ENCODE measurements at regions not wholly inside any gene's neighbourhood (a gene's known extent, or its start where the extent isn't known, plus 50 kb on each side); places are given as distances from the start of the nearest gene placed in this dataset.
"Not testable (repeated sequence)": the region's sequence is repeated elsewhere in the genome, so short reads cannot be mapped to it uniquely, and the experiment has no call there.

DNA sequence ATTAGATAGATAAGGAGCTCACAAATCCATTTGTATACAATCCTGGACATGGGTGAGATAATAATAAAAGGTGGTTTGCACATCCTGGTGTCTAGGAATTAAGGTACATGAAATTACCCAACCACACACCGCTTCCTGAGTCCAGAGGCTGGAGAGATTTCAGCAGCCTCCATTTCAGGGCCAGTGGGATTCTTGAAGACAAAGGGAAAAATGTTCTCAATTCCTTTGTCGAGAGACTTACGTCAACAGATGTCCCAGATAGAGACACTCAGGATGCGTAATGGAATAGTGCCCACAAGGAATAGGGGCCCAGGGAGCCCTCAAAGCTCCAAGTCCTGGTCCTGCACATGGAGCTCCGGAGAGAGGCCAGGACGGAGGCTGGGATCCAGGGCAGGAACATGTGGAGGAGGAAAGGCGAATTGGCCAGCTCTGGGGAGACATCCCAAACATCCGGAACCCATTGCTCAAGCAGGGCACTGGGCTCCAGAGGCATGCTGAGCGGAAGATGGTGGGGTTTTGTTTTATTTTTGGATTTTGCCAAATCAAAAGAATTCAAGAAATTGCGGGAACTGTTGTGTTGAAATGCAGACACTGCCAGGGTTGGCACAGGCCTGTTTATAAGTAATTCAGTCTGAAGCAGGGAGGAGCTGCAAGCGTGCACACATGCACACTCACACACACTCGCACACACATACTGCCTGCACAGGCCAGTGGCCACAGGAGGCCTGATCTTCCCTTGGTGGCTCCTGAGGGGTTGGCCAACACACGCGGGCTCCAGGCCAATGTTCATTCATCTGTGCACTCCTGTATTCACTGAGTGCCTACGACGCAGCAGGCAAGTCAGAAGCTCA, 97.2 kb downstream of the NOG start:
- no peak for DNase-seq (ENCODE audit: low read depth)

DNA sequence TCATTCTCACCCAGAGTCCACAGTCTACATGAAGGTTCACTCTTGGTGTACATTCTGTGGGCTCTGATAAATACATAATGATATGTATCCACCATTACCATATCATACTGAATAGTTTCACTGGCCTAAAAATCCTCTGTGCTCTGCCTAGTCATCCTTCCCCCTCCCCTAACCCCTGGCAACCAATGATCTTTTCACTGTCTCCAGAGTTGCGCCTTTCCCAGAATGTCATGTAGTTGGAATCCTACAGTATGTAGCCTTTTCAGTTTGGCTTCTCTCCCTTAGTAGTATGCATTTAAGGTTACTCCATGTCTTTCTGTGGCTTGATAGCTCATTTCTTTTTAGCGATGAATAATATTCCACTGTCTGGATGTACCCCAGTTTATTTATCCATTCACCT, 101.3 kb downstream of the NOG start:
- DNase-seq (ENCODE audit: low read depth), result no peak

DNA sequence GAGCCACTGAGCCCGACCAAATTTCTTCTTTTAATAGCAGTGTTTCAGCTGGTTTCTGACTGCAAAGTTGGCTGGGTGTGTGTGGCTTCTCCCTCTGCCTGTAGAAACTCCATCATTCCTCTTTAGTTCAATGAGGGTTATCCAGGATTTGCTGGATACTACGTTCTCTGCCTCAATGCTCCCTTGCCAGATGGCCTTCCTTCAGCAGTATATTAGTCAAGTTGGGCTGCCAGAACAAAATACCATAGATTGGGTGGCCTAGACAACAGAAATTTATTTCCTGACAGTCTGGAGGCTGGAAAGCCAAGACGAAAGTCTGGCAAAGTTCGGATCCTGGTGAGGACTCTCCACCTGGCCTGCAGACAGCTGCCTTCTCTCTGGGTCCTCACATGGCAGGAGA, 103.7 kb downstream of the NOG start:
- DNase-seq (ENCODE audit: low read depth), result no peak

DNA sequence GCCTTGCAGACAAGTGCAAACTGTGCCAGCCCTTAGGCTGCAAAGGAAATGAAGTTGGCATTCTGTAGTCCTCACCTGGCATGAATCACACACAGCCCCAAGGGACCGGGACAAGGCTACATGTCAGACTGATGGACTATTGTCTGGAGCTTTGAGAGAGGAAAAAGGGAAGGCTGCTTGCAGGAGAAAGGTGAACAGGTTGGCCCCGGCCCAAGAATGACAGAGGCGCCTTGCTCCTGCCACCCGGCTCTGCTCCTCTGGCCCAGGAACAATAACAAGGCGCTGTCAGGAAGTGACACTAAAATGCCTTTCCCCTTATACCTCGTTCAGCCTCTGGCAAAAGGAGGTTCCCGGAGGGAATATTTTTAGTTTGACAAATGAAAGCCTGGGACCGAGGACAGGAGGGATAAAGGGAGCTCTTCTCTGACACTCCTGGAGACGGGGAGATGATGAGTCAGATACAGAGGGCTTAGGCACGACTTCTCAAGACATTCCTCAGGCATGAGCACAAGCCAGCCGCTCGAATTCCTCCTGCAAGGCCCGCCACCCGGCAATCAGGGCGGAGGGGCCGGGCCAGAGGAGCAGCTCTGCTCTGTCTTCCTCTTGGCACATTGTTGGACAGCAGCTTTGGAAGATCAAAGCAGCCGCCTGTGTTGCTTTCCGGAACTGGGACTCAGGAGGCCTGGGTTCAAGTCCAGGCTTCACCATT, 105.8 kb downstream of the NOG start:
- DNase-seq (ENCODE audit: low read depth), result no peak

DNA sequence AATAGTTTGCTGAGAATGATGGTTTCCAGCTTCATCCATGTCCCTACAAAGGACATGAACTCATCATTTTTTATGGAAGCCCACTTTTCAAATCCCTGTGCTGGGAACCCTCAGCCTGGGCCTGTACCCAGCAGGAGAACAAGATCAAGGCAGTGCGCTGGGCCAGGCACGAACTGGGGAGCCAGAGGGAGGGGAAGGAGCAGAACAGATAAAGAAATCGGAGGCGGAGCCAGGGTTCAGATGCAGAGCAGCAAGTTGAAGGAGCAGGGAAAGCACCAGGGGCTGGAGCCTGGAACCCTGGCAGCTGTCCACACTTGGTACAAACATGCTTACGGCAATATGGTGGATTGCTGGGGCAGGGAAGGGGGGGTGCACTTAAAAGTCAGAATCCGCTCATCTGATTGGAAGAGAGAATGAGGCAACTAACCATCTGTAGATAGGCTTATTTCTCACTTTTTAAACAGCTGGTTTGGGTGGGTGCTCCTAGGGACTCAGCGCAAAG, 107.5 kb downstream of the NOG start:
- DNase-seq (ENCODE audit: low read depth), result no peak

DNA sequence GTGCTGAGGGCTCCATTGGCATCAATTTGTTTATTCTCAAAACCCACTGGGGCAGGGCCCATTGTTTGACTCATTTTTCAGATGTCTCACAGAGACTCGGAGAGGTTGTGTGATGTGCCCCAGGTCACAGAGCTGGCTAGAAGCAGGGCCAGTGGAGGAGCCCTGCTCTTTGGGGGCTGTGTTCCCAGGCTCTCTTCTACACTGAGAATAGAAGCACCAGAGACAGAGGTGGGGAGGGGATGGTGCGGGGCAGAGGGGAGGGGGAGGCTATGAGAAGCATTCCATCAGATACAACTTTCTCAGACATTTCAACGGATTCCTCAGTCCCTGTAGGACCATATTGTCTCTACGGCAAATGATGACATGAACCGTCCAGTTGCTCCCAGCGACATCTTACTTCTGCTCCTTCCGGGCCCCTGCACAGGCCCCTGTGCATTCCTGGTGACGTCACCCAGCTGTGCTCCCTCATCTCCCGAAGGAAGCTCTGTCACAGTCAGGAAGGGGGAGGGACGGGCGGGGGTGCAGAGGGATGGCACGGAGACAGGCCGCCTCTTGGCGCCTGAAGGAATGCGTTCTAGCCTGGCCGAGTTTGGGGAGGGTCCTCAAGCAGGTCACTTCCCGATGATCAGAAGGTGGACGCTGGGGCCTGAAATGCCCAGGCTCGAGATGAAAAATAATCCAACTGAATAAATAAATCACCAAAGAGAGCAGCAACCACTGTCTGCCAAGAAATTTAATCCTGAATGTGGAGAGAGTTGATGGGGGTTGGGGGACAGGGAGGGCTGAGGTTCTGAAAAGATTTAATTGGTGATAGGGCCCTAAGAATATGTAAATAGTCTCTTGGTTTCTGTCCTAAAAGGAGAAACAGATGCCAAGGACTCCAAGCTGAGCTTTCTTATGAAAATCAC, 114.1 kb downstream of the NOG start:
- DNase-seq (ENCODE audit: low read depth), result no peak

DNA sequence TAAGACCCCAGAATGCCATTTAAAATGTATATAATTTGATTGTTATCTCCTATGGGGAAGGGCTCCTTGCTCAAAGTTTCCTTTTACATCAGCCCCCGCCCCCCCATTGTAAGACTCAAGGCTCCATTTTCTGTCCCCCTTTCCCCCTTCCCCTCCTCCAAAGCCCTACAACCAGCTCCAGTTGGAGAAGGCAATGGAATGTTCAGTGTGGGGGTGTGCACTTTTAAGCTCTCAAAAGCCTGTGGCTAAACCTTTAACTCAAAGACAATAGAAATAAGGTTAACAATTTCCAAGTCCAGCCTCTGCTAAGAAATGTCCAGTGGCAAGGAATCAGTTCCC, 114.7 kb downstream of the NOG start:
- DNase-seq (ENCODE audit: low read depth), result no peak

DNA sequence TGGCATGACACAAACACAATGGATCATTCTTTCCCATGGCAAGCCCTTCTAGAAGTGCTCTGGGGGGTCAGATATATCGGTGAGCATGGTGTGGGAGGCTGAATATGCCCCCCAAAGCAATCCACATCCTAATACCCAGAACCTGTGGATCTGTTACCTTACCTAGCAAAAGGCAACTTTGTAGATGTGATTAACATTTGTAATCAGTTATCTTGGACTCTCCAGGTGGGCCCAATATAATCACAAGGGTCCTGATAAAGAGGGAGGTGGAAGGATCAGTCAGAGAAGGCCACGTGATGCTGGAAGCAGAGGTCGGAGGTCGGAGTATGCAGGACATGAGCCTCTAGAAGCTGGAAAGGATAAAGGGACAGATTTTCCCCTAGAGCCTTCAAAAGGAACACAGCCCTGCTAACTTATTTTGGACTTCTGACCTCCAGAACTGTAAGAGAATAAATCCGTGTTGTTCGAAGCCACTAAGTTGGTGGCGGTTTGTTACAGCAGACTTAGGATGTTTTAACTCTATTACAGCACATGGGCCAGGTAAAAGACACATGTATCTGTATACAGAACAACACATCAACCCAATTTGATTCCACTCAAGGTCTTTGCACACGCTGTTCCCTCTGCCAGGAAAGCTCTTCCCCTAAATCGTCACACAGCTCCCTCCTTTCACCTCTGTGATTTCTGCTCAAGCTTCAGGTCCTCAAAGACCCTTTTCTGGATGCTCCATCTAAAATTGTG, 115.3 kb downstream of the NOG start:
- no peak for DNase-seq (ENCODE audit: low read depth)

DNA sequence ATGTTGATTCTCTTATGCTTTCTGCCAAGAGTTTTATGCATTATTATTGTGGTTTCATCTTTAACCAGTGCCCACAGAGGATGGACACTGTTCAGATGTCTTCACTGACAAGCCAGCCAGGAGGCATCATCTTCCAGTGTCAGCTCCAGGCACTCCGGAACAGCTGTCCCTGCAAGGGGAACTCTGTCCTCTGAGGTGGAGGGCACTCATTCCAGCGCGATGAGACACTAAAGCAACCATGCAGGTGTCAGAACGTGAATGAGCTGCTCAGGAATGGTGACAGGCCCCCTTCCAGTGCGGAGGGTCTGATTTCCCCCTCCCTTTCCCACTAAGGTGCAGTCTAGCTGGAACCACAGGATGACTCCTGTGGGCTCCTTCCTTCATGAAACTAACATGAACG, 117.5 kb downstream of the NOG start:
- no peak for DNase-seq (ENCODE audit: low read depth)

DNA sequence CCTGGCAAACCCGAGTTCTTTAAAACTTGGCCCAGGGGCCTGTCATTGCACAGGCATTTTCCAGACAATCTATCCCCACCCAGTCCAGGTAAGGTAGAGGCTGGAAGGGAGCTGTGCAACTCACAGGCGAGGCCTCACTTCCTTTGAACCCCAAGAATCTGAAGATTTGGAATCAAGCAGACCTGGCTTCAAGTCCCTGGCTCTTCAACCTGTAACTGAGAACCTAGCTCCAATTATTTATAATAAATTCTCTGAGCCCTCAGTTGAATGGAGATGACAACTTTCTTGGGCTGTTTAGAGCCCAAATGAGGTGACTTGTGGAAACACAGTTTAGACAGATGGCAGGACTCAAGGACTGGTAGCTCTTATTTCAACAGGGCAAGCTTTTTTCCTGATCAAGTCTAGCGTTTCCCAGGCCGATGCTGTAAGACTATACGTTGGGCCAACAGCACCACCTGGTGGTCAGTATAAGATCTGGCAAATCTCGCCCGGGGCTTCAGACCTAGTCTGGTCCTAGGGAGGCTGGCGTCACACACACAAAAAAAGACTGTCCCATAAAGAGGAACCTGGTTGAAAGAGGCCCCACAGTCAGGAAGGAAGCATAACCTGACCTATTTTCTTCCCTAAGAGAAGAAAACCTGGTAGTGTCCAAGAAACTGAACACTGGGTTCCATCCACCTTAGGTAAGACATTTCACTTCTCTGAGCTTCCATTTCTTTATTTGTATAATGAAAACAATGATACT, 117.9 kb downstream of the C17orf67 start:
- peak; percentile 54 for DNase-seq (ENCODE audit: low read depth)

DNA sequence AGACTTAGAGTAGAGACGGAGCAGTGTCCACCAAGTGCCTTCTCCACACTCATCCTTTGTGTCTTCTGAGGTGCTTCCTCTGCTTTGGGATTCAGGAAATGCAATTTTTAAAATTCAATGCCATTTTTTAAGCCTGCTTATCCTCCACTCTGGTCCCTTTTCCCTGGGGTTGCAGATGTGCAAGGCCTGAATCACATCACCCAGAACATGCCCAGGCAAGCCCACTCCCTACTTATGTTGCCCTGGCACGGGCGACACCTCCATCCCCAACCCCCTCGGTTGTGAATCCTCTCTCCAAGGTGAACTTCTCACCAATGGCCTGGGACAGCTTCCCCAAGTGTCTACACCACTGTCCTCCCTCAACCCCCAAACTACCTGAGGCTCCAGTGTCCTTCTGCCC, 116.2 kb downstream of the C17orf67 start:
- no peak for DNase-seq (ENCODE audit: low read depth)

DNA sequence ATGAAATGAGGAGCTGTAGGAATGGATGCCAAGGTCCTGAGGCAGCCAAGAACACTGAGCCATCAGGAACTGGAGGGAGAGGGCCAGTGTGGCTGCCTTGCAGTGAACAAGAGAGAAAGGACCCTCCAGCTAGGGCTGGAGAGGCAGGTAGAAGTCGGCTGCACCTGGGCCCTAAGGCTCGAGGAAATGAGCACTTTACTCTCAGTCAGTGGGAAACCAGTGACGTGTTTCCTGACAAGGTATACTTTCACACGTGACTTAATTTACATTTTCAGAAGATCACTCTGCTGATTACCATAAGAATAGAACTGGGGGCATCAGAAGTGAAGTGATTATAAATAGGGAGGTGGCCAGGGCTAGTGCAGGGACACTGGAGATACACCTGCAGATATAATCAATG, 115.2 kb downstream of the C17orf67 start:
- no peak for DNase-seq (ENCODE audit: low read depth)

DNA sequence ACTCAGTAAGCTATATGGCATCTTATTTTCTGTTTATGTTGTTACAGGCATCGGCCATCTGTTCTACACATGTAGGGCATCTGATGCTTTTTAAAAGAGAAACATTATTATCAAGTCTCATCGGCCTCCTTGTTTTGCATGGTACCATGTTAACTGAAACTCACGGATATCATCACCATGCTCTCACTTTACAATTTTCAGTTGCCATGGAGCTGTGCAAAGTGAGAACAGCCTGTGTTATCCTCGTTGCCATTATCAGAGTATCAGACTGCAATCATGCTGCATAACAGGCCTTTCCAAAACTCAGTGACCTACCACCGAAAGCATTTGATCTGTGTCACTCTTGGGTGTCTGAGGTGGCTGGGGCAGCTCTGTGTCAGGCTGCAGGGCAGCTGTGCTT, 110.3 kb downstream of the C17orf67 start:
- DNase-seq (ENCODE audit: low read depth), result no peak

DNA sequence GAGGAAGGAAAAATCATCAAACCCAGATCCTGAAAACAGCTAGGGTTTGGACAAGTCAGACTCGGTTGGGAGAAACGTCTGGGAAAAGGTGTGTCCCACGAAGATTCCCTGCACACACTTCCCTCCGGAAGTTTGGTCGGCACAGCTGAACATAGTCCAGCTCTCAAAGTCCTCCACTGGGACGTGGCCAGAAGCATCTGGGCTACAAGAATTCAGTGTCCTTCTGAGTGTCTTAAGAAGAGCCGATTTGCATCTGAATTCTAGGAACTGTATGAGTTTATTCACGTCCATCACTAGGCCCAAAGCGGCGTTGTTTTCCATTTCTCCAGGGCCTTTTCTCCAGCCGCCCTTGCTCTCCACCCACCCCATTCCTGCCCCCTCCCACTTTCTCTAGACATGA, 109.1 kb downstream of the C17orf67 start:
- no peak for DNase-seq (ENCODE audit: low read depth)

DNA sequence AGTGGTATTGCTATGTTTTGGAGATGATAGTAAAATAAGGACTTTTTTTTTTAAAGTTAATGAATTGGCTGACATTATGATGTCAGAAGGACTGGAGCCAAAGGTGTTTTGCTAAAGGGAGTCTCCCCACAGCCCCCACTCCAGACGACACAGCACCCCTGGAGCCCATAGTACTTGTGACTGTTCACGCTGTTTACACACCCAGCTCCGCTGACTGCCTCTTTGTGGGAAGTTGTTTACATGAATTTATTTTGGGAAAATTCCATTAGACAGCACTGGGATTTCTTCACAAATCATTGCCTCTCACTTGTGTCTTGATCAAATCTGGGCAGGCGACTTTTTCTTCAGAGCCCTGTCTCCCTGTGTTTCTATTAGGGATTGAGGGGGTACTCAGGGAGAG, 108.6 kb downstream of the C17orf67 start:
- no peak for DNase-seq (ENCODE audit: low read depth)

DNA sequence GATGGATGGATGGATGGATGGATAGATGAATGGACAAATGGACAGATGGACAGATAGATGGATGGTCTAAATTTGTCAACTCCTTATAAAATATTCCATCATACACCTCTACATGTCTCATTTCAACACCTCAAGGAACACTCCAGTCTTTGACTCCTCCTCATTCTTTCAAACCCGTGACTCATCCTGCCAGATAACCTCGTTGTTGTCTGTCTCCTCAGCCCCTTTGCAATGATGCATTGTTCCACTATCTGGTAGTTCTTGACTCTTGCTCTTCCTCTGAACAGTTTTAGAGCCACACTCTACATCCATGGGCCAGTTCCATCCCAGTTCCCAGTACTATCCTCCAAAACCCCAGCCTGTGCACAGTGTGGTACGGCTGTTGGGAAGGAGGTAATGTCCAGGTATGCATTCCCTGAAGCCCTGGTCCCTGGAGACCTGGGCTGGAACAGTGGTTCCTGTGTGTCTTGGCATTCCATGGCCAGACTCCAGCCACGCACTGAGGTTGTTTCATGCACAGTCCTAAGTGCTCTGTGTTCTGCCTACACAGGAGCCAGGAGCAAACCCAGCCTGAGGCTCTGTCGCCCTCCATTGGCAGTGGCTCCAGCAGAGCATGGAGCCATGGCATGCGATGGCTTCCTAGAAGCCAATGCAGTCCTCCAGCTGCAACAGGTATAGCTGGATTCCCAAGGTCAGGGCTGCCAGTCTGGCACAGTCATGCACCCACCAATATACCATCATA, 105.7 kb downstream of the C17orf67 start:
- DNase-seq (ENCODE audit: low read depth), result no peak

DNA sequence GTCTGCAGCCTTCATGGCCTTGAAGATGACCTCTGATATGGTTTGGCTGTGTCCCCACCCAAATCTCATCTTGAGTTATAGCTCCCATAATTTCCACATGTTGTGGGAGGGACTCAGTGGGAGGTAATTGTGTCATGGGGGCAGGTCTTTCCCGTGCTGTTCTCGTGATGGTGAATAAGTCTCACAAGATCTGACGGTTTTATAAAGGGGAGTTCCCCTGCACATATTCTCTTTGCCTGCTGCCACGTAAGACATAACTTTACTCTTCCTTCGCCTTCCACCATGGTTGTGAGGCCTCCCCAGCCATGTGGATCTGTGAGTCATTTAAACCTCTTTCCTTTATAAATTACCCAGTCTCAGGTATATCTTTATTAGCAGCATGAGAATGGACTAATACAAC, 102.6 kb downstream of the C17orf67 start:
- not testable (repeated sequence) for DNase-seq (ENCODE audit: low read depth)

DNA sequence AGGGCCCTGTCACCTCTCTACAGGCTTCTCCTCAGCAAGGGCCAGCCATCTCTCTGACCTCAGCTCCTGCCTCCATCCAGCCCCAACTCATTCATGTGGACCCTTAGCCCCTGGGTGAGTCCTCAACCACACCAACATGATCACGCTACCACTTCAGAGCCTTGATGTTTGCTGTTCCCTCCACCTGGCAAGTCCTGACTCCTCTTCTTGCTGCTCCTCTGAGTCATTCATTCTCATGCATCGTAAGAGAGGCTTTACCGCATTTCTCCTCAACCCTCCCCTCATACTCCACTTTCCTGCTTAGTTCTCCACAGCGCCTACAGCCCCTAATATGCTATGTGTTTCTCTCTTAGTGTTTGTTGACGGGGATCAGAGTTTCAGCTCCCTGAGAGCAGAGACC, 99.9 kb downstream of the C17orf67 start:
- DNase-seq (ENCODE audit: low read depth), result no peak

DNA sequence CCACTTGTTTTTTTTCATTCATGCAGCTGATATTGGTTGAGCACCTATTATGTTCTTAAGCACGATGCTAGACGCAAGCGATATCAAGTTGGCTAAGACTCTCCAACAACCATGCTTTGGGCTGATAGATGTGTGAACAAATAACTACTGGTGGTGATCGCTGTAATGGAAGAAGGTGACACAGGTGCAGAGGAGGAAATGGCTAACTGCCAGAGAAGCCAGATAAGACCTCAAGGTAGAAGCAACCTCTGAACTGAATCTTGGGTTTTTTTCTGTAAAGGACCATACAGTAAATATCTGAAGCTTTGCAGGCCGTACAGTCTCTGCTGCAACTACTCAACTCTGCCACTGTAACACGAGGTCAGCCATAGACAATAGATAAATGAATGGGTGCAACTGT, 97.9 kb downstream of the C17orf67 start:
- DNase-seq (ENCODE audit: low read depth), result no peak

DNA sequence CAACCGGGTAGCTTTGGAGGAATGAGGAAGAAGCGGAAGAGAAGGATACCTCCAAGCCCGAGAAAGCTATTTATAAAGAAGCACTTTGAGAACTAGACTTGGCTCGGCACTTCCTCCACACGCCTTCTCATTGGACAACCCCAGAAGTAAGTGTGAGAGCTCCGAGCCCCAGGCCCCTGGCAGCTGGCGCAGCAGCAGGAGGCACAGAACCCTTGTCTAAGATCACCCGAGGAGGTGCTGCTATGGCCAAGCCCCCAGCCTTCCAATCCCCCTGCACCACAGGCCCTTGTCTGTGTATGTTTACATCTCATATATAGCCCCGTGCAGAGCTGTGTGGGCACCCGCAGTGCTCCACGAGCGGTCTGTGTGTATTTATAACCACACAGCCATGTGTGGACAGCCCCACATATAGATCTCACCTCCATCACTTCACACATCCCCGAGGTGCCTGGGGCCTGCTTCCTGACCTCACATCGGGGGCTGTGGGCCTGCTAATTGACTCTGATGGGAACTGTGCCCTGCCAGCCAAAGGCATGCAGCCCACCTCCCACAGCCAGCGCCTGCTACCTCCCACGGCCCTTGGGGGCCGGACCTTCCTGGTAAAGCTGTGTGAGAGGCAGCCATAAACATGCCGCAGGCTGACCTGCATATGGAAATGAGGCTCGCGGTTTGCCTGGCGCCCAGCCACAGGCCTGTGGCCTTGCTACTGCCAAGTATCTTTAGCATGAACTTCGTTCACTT, 96.1 kb downstream of the C17orf67 start:
- no peak for DNase-seq (ENCODE audit: low read depth)
